ENCODE measurements at regions not wholly inside any gene's neighbourhood (a gene's known extent, or its start where the extent isn't known, plus 50 kb on each side); places are given as distances from the start of the nearest gene placed in this dataset.

DNA sequence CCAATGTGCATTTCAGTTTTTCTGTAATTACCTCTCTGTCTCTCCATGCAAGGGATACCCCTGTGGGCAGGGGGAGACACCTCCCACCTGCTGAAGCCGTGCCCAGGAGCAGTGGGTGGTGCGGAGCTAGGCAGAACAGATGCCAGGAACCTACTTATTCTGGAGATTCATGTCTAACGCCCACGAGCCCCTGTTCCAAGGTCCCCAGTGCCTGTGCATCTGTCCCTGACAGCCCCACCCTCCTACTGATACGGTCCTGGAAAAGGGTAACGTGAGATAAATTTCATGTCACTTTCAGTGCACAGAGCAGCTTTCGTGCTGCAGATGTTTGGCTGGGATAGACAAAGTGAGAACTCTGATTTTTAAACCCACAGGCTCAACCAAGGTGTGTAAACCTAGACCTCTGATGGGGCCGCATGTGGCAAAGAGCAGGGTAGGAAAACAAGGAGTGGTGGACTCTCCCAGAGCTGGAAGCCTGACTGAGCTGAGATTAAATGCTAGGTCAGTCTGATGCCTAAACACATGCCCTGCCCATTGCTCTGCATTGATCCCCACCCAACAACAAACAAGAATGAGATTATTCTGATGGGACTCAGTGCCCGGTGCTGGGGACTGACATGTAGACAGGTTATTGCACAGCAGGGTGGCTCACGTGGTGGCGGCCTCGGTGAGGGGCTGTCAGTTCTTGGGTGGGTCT, 123.6 kb upstream of the GDF10 start:
- peaks cover 2% of the 10 kb centered on the region for H3K27me3 ChIP-seq (ENCODE audit: control insufficient read depth, insufficient read depth, low read length)

DNA sequence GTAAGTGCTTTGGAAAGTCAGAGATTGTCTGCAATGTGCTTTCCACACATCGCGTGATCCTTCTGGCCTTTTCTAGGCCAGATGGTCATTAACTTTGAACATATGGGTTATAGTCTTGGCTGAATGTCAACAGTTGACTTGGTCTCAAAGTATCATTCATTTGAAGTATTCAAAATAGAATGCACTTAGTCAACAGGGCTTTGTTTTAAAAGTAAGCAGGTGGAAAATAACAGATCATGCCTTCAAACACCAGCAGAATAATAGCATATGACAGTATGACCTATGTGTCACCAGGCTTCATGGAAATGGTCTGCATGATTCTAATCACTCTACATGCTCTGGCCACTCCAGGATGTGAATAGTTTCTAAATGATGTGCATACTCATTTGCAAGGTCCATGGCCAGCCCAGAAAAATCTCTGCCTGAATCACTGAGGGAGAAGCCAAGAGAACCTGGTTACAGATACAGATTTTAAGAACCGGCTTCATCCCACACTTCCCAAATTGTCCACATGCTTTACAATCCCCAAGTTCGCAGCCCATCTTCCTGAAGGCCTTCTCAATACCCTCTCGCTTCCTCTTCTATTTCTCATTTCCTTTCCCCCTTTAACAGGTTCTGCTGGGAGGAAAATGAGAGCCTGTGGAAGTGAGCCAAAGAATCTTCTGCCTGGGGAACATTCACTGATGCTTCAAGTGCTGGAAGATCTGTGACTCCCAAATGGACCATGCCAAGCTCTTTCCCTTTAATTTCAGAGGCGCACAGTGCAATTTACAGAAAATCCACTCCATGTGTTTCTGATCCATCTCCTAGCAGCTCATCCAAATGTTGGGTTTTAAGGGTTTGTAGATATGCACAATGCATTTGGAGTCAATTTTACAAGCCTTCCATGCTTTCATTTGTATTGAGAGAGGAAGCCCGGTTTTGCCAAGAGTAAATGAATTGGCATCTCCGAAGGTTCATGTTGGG, 122.8 kb upstream of the GDF10 start:
- no peaks in the 10 kb centered on the region for H3K36me3 ChIP-seq (ENCODE audit: control insufficient read depth, insufficient read depth, low read length)
- DNase-seq = peak; percentile 57
- no peak overlapping the region for H3K4me3 ChIP-seq (ENCODE audit: low read length)
- no peak overlapping the region for H3K27ac ChIP-seq (ENCODE audit: low read length)
- WGBS (ENCODE audit: insufficient coverage) = 80% methylated on average over 2 of the region's 8 CpGs
- no peaks in the 10 kb centered on the region for H3K9me3 ChIP-seq (replicated peaks; ENCODE audit: control insufficient read depth, low read depth, low read length)
- H3K4me1 ChIP-seq (ENCODE audit: control insufficient read depth, insufficient read depth, low read length) = peaks cover 4% of the 10 kb centered on the region
- H3K27me3 ChIP-seq (ENCODE audit: control insufficient read depth, insufficient read depth, low read length) = peaks cover 2% of the 10 kb centered on the region

More for the DNA sequence above, 123.6 kb upstream of the GDF10 start:
- Histone ChIP-seq H3K27ac (ENCODE audit: low read length) (no peak overlapping the region), H3K4me1 (ENCODE audit: control insufficient read depth, insufficient read depth, low read length) (peaks cover 4% of the 10 kb centered on the region), H3K9me3 (replicated peaks; ENCODE audit: control insufficient read depth, low read depth, low read length) (no peaks in the 10 kb centered on the region), H3K4me3 (ENCODE audit: low read length) (no peak overlapping the region), H3K36me3 (ENCODE audit: control insufficient read depth, insufficient read depth, low read length) (no peaks in the 10 kb centered on the region)
- no peak for DNase-seq
- 57% methylated on average over 6 of the region's 12 CpGs for WGBS (ENCODE audit: insufficient coverage)

DNA sequence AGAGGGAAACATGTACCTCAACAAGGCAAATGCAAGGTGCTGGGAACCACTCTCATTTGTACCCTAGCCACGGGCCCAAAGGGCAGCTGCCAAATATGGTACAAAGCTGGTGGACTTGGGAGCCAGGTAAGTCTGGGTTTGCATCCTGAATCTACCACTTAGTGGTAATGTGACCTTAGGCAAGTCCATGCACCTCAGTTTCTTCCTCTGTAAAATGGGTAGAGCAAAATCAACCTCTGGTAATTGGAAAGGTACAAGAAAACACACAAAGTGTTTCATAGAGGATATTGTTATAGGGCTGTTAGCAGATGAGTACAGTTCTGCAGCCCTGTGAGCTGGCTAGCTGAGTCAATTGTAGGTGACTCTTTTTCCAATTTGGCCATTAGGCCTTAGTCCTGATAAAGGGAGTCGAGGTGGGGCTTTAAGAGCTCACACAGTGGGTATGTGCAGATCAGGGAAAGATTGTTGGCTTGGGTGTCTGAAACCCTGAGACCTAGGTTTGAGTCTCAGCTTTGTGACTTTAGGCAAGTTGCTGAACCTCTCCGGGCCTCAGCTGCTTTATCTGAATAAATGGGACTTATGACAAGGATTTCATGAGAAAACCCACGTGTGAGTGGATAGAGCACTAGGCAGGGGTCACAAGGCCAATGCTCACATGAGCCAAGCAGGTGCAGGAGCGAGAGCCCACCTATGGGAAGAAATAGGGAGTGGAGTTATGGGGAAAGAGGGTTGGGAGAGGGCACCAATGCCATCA, 121.3 kb upstream of the GDF10 start:
- H3K27me3 ChIP-seq (ENCODE audit: control insufficient read depth, insufficient read depth, low read length) = peaks cover 2% of the 10 kb centered on the region
- peaks cover 4% of the 10 kb centered on the region for H3K4me1 ChIP-seq (ENCODE audit: control insufficient read depth, insufficient read depth, low read length)
- no peak overlapping the region for H3K4me3 ChIP-seq (ENCODE audit: low read length)
- H3K9me3 ChIP-seq (replicated peaks; ENCODE audit: control insufficient read depth, low read depth, low read length) = no peaks in the 10 kb centered on the region
- DNase-seq = no peak
- H3K36me3 ChIP-seq (ENCODE audit: control insufficient read depth, insufficient read depth, low read length) = no peaks in the 10 kb centered on the region
- WGBS (ENCODE audit: insufficient coverage) = 98% methylated on average over 4 of the region's 5 CpGs
- H3K27ac ChIP-seq (ENCODE audit: low read length) = no peak overlapping the region

DNA sequence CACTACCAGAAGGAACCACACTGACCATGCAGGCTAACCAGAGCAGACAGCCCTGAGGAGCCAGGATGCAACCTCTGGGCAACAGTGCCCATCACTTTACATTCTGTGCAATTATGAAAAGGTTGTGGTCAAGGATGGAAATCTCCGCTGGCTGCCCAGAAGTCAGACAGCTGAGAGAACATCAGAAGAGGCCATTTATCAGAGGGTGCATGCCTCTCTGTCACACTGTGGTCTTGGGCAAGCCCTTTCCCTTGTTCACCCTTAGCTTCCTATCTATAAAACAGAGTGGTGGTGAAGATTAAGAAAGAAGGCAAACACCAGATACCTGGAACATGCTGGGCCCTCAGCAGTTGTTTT, 120.7 kb upstream of the GDF10 start:
- H3K27ac ChIP-seq (ENCODE audit: low read length) = no peak overlapping the region
- peaks cover 2% of the 10 kb centered on the region for H3K27me3 ChIP-seq (ENCODE audit: control insufficient read depth, insufficient read depth, low read length)
- WGBS (ENCODE audit: insufficient coverage) = no CpG with 5 or more reads among the region's 1 CpG
- no peaks in the 10 kb centered on the region for H3K36me3 ChIP-seq (ENCODE audit: control insufficient read depth, insufficient read depth, low read length)
- no peak overlapping the region for H3K4me3 ChIP-seq (ENCODE audit: low read length)
- peaks cover 4% of the 10 kb centered on the region for H3K4me1 ChIP-seq (ENCODE audit: control insufficient read depth, insufficient read depth, low read length)
- DNase-seq = no peak
- H3K9me3 ChIP-seq (replicated peaks; ENCODE audit: control insufficient read depth, low read depth, low read length) = no peaks in the 10 kb centered on the region

DNA sequence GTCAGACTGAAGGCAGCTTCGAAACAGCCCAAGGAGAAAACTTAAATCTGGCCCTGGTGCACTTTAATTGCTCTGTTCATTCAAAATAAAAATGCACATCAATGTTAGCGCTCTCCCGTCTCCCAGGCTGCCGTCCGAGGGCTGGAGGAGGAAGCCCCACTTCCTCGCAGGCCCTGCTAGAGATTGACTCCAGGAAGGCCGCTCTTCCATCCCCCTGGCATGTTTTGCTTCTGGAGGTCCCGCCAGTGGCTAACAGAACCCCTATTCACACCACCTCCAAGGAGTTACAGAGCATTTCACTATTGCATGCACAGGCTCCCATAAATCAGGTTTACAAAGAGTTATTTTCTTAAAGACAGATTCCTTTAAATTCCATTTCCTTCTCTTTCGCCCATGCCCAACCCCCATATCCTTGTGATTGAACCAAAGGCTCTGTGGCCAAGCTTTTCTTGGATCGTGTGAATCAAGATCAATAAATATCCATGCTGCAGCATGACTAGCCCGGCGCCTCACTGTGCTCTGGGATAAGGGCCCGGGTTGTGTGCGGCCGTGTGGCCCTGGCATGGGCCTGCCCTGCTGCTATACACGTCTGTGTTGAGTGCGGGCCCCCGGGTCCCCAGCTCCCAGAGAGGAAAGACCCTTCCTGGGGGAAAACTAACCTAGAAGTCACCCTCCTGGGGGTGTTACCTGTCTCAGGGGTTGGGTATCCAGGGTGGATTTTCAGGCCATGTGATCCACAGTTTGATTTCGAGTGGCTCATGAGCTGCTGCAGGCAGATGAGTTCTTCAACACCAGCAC, 118.7 kb upstream of the GDF10 start:
- Histone ChIP-seq H3K27me3 (ENCODE audit: control insufficient read depth, insufficient read depth, low read length) (no peaks in the 10 kb centered on the region), H3K4me1 (ENCODE audit: control insufficient read depth, insufficient read depth, low read length) (peaks cover 4% of the 10 kb centered on the region), H3K4me3 (ENCODE audit: low read length) (no peak overlapping the region), H3K9me3 (replicated peaks; ENCODE audit: control insufficient read depth, low read depth, low read length) (no peaks in the 10 kb centered on the region), H3K27ac (ENCODE audit: low read length) (no peak overlapping the region), H3K36me3 (ENCODE audit: control insufficient read depth, insufficient read depth, low read length) (no peaks in the 10 kb centered on the region)
- 86% methylated on average over 17 of the region's 19 CpGs for WGBS (ENCODE audit: insufficient coverage)
- no peak for DNase-seq

DNA sequence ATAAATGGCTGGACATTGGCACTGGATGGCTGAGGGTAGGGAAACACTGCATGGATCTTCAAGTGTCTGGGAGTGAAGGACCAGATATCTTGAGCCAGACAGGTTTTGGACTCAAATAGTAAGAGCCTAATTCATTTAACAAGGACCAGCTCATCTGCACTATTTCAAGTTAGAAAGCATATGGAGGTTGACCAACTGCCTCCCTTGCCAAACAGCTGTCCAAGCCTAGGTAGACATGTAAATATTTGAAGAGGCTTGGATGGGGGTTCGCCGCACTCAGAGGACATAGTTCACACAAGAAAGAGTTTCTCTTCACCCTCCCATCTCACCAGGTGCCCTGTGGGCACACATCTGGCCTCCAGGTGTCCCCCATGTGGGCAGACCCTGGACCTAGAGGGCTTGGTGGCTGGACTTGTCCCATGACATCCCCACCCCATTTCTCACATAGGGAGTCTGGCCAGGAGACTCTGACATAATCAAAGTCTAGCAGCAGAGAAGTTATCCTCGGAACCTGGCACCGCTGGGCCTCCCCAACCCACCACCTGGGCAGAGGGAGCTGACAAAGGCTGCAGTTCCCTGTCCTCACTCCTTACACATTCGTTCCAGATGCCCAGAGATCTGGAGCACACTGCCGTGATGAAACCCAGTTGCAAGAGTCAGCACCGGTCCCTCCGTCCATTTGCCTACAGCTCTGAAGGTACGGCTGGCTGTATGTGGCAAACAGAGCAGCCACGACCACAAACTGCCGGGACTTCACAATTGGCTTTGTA, 116.9 kb upstream of the GDF10 start:
- Histone ChIP-seq H3K27ac (ENCODE audit: low read length) (no peak overlapping the region), H3K4me1 (ENCODE audit: control insufficient read depth, insufficient read depth, low read length) (no peaks in the 10 kb centered on the region)
- DNase-seq = no peak

DNA sequence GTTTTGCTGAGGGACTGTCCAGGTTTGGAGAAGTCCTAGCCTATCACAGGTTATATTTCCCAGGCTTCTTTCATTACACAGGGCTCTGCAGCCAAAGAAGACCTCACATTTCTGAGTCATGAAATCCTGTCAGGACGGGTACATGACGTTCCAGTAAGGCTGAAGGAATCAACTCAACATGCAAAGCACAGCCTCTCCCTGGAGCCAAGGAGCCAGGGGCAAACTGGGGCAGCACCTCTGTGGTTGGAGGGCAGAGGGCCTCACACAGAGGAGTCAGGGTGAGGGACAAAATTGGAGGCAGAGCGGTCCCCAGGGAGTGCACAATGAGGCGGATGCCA, 116.3 kb upstream of the GDF10 start:
- WGBS (ENCODE audit: insufficient coverage) = 68% methylated on average over 4 of the region's 4 CpGs
- Histone ChIP-seq H3K4me1 (ENCODE audit: control insufficient read depth, insufficient read depth, low read length) (no peaks in the 10 kb centered on the region), H3K27me3 (ENCODE audit: control insufficient read depth, insufficient read depth, low read length) (peaks cover 2% of the 10 kb centered on the region), H3K27ac (ENCODE audit: low read length) (no peak overlapping the region), H3K36me3 (ENCODE audit: control insufficient read depth, insufficient read depth, low read length) (no peaks in the 10 kb centered on the region), H3K4me3 (ENCODE audit: low read length) (no peak overlapping the region), H3K9me3 (replicated peaks; ENCODE audit: control insufficient read depth, low read depth, low read length) (no peaks in the 10 kb centered on the region)
- no peak for DNase-seq

More for the DNA sequence above, 116.9 kb upstream of the GDF10 start:
- no peaks in the 10 kb centered on the region for H3K9me3 ChIP-seq (replicated peaks; ENCODE audit: control insufficient read depth, low read depth, low read length)
- no peak overlapping the region for H3K4me3 ChIP-seq (ENCODE audit: low read length)
- no peaks in the 10 kb centered on the region for H3K36me3 ChIP-seq (ENCODE audit: control insufficient read depth, insufficient read depth, low read length)
- 89% methylated on average over 9 of the region's 11 CpGs for WGBS (ENCODE audit: insufficient coverage)
- H3K27me3 ChIP-seq (ENCODE audit: control insufficient read depth, insufficient read depth, low read length) = peaks cover 2% of the 10 kb centered on the region

DNA sequence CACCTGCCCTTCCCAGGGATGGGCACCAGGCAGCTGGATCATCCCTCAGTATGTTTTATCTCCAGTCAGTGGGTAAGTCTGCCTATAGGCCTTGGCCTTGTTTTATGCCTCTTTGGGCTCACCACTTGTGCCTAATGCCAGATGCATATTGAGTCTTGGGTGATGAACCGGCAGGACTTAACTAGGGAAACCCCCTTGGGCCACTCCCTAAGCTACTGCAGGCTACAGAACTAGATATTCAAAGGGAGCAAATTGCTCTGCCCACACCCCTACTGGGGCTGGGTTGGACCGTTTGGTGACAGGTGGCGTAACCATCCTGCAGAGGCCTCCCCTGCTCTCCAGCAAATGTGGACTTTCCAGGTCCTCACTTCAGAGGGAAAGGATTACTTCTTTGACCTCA, 115.7 kb upstream of the GDF10 start:
- Histone ChIP-seq H3K4me3 (ENCODE audit: low read length) (no peak overlapping the region), H3K36me3 (ENCODE audit: control insufficient read depth, insufficient read depth, low read length) (no peaks in the 10 kb centered on the region), H3K4me1 (ENCODE audit: control insufficient read depth, insufficient read depth, low read length) (no peaks in the 10 kb centered on the region), H3K9me3 (replicated peaks; ENCODE audit: control insufficient read depth, low read depth, low read length) (no peaks in the 10 kb centered on the region), H3K27ac (ENCODE audit: low read length) (no peak overlapping the region), H3K27me3 (ENCODE audit: control insufficient read depth, insufficient read depth, low read length) (peaks cover 2% of the 10 kb centered on the region)
- DNase-seq = no peak
- WGBS (ENCODE audit: insufficient coverage) = 68% methylated on average over 3 of the region's 3 CpGs

DNA sequence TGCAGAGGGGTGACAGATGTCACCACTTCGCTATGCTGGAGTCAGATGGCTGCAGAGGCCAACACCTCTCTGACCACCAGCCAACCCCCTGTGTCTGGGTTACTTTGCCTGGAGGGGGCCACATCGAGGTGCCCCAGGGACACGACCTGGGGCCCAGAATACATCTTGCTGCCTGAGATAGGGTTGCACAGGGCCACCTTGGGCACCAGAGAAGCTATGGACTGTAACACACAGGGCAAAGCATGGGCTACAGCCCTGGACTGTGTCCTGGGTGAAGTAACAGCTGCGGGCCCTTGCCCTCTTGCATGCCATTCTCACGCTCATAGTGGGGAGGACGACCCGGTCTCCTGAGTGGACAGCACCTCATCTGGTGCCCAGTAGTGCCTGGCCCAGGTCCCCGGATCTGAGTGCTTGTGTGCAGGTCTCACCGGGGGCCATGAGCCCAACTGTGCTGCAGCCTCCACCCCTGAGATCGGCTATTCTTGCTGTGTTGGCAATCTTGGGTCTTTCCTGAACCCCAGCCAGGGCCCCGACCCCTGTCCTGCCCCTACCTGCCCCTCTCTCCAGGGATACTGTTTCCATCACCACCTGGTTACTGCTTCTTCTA, 115.2 kb upstream of the GDF10 start:
- H3K27ac ChIP-seq (ENCODE audit: low read length) = no peak overlapping the region
- no peak for DNase-seq
- no peaks in the 10 kb centered on the region for H3K9me3 ChIP-seq (replicated peaks; ENCODE audit: control insufficient read depth, low read depth, low read length)
- H3K4me1 ChIP-seq (ENCODE audit: control insufficient read depth, insufficient read depth, low read length) = no peaks in the 10 kb centered on the region
- peaks cover 2% of the 10 kb centered on the region for H3K27me3 ChIP-seq (ENCODE audit: control insufficient read depth, insufficient read depth, low read length)
- no peaks in the 10 kb centered on the region for H3K36me3 ChIP-seq (ENCODE audit: control insufficient read depth, insufficient read depth, low read length)
- WGBS (ENCODE audit: insufficient coverage) = 79% methylated on average over 11 of the region's 11 CpGs
- H3K4me3 ChIP-seq (ENCODE audit: low read length) = no peak overlapping the region
